ENCODE measurements at regions not wholly inside any gene's neighbourhood (a gene's known extent, or its start where the extent isn't known, plus 50 kb on each side); places are given as distances from the start of the nearest gene placed in this dataset.
"Not testable (repeated sequence)": the region's sequence is repeated elsewhere in the genome, so short reads cannot be mapped to it uniquely, and the experiment has no call there.

DNA sequence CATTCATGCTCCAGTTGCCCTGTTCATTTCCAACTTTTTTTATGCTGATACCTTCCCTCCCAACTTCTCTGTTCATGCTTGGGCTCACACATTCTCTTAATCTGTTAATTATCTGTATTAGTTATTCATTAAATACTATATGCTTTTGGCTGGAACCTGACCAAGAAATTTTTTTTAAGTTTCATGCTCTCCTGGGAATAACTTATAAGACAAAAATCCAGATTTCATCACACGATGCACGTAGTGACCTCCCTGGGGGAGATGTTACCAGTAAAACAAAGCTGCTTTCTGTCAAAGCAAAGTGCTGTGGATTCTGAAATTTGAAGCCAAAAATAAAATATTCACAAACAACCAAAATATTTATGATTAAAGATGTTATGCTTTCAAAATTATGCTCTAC lies 215.0 kb upstream of the USP15 start:
- no peak for DNase-seq (ENCODE audit: low spot score in 2 of 2, unreplicated experiment in 2 of 2)
- no peak overlapping the region for H3K4me3 Mint-ChIP-seq
- peaks cover 7% of the 10 kb centered on the region for H3K4me1 Mint-ChIP-seq
- TF ChIP-seq, protein P1, sequence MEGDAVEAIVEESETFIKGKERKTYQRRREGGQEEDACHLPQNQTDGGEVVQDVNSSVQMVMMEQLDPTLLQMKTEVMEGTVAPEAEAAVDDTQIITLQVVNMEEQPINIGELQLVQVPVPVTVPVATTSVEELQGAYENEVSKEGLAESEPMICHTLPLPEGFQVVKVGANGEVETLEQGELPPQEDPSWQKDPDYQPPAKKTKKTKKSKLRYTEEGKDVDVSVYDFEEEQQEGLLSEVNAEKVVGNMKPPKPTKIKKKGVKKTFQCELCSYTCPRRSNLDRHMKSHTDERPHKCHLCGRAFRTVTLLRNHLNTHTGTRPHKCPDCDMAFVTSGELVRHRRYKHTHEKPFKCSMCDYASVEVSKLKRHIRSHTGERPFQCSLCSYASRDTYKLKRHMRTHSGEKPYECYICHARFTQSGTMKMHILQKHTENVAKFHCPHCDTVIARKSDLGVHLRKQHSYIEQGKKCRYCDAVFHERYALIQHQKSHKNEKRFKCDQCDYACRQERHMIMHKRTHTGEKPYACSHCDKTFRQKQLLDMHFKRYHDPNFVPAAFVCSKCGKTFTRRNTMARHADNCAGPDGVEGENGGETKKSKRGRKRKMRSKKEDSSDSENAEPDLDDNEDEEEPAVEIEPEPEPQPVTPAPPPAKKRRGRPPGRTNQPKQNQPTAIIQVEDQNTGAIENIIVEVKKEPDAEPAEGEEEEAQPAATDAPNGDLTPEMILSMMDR (IDR thresholded peaks at IDR 0.05; ENCODE audit: unreplicated experiment): no peak
- H3K27me3 Mint-ChIP-seq (ENCODE audit: low read depth): peaks cover 8% of the 10 kb centered on the region
- H3K36me3 Mint-ChIP-seq: no peaks in the 10 kb centered on the region
- no peak overlapping the region for H3K27ac Mint-ChIP-seq
- peaks cover 6% of the 10 kb centered on the region for H3K9me3 Mint-ChIP-seq

DNA sequence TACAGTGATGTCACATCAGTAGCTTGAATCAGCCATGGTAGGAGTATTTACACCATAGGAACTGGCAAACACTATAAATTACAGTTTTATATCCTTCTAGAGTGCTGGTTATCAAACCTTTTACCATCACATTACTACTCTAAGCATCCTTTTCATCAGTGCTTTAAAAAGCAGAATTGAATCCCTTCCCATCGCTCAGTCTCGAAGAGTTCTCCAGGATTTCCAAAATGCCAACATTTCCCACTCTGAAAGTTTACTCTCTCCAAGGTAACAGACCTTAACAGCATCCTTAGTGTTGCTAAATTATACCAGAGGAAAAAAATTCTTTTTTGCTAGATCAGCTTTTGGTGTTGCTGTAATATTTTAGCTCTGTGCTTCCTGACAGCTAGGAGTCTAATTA lies 209.4 kb upstream of the USP15 start:
- TF ChIP-seq, protein P1 (IDR thresholded peaks at IDR 0.05; ENCODE audit: unreplicated experiment): no peak
- Mint-ChIP-seq H3K36me3 (no peaks in the 10 kb centered on the region), H3K27ac (no peak overlapping the region), H3K4me3 (no peak overlapping the region), H3K9me3 (no peaks in the 10 kb centered on the region), H3K27me3 (ENCODE audit: low read depth) (peaks cover 12% of the 10 kb centered on the region), H3K4me1 (peaks cover 4% of the 10 kb centered on the region)
- DNase-seq (ENCODE audit: low spot score in 2 of 2, unreplicated experiment in 2 of 2): no peak

DNA sequence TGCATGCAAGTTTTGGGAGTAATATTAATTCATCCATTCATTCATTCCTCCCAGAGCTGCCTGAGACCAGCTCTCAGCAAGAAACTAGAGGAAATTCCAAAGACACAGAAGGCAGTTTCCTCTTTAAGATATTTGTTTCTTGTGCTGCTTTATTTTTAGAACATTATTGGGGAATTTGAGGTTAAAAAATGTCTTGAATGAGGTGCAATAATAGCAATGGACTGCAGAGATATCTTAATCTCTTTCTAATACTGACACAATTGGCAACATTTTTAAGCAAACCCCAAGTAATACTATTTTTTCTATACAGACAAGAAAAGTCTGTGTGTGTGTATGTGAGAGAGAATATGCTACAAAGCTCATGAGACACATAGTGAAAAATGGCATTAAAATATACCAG lies 190.2 kb upstream of the USP15 start:
- no peaks in the 10 kb centered on the region for H3K4me1 Mint-ChIP-seq
- DNase-seq (ENCODE audit: low spot score in 2 of 2, unreplicated experiment in 2 of 2): no peak

DNA sequence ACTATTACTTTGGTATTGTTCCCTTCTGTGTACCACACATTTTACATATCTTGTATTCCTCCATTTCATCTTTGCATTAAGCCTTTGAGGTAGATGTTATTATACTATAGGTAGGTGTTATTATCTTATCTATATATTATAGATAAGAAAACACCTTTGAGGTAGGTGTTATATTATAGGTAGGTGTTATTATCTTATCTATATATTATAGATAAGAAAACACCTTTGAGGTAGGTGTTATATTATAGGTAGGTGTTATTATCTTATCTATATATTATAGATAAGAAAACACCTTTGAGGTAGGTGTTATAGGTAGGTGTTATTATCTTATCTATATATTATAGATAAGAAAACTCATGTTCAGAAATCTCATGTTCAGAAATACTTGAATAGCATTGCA lies 187.0 kb upstream of the USP15 start:
- H3K4me1 Mint-ChIP-seq; H3K27me3 Mint-ChIP-seq (ENCODE audit: low read depth); DNase-seq (ENCODE audit: low spot score in 2 of 2, unreplicated experiment in 2 of 2); H3K4me3 Mint-ChIP-seq; H3K36me3 Mint-ChIP-seq; H3K9me3 Mint-ChIP-seq; H3K27ac Mint-ChIP-seq: not testable (repeated sequence)

More for the DNA sequence above, 190.2 kb upstream of the USP15 start:
- Mint-ChIP-seq H3K4me3 (no peak overlapping the region), H3K27me3 (ENCODE audit: low read depth) (peaks cover 16% of the 10 kb centered on the region), H3K27ac (no peak overlapping the region), H3K36me3 (no peaks in the 10 kb centered on the region), H3K9me3 (no peaks in the 10 kb centered on the region)
- TF ChIP-seq, protein P1 (IDR thresholded peaks at IDR 0.05; ENCODE audit: unreplicated experiment): no peak

DNA sequence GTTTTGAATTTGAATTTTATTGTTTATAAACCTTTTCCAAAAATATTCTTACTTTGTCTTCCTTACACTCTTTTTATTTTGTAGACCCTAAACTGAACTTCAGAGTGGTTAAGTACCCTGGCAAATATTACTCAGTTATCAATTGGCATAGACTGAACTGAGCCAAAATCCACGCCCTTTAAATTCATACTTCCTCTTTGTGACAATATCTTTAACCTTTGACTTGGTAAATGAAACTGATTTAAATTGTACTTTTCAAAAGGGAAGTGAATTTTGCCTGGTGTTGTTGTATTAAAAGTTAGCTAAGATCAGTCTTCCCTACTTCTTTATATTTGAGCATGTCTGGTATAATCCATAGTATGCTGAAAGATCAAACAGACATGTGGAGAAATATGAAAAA lies 184.3 kb upstream of the USP15 start:
- DNase-seq (ENCODE audit: low spot score in 2 of 2, unreplicated experiment in 2 of 2): no peak
- no peaks in the 10 kb centered on the region for H3K4me1 Mint-ChIP-seq
- H3K9me3 Mint-ChIP-seq: no peaks in the 10 kb centered on the region
- no peak overlapping the region for H3K27ac Mint-ChIP-seq
- no peaks in the 10 kb centered on the region for H3K36me3 Mint-ChIP-seq
- TF ChIP-seq, protein P1 (IDR thresholded peaks at IDR 0.05; ENCODE audit: unreplicated experiment): no peak
- H3K27me3 Mint-ChIP-seq (ENCODE audit: low read depth): peaks cover 7% of the 10 kb centered on the region
- H3K4me3 Mint-ChIP-seq: no peak overlapping the region

DNA sequence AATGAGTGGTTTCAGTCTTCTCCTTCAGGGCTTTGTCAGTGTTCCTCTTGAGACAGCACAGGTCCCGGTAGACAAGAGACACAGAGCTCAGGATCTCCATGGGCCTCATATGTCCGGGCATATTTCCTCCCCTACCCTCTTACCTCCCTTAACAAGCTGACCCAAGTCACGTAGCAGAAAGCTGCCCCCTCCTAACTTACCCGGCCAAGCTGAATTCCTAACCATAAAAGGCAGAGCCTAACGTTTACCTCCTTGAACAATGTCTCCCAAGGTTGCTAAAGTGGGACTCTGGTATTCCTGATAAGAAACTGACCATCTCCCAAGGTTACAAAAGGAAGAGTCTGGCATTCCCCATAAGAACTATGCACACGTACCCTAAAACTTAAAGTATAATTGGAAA lies 182.2 kb upstream of the USP15 start:
- Mint-ChIP-seq H3K4me1 (no peaks in the 10 kb centered on the region), H3K27ac (no peak overlapping the region), H3K27me3 (ENCODE audit: low read depth) (peaks cover 2% of the 10 kb centered on the region), H3K9me3 (no peaks in the 10 kb centered on the region), H3K36me3 (no peaks in the 10 kb centered on the region), H3K4me3 (no peak overlapping the region)
- DNase-seq (ENCODE audit: low spot score in 2 of 2, unreplicated experiment in 2 of 2): no peak
- TF ChIP-seq, protein P1 (IDR thresholded peaks at IDR 0.05; ENCODE audit: unreplicated experiment): no peak
